DND-41 (cell line): ENCODE measurements at regions not wholly inside any gene's neighbourhood (a gene's known extent, or its start where the extent isn't known, plus 50 kb on each side); places are given as distances from the start of the nearest gene placed in this dataset.
A peak's percentile ranks its signal among the peaks of the same experiment; 100 is the strongest.

Source experiments
- ATAC-seq: fragments of 200-7000 bp; cut with Tn5 transposase; 3 replicates; pipeline ENCODE4 v1.9.1; 2021; ENCODE audit warnings: low read depth; ENCODE audit not compliant: insufficient read depth
- DNase-seq: peaks from one replicate; pipeline ENCODE4 v3.0.0-alpha.2; 2020
- H2AFZ ChIP-seq: 2 replicates; pipeline ENCODE4 v1.6.0; 2012; ENCODE audit warnings: low read depth, low read length
- H3K27ac ChIP-seq: 2 replicates; pipeline ENCODE4 v1.5.1; 2012; ENCODE audit warnings: low read length, inconsistent platforms
- H3K27me3 ChIP-seq: fragments of 200-600 bp; sonication (generic); 2 replicates; pipeline ENCODE4 v1.6.0; 2012; ENCODE audit warnings: low read length, mild to moderate bottlenecking, inconsistent platforms; ENCODE audit not compliant: insufficient read depth, poor library complexity
- H3K36me3 ChIP-seq: 2 replicates; pipeline ENCODE4 v1.5.1; 2012; ENCODE audit warnings: low read length, inconsistent platforms; ENCODE audit not compliant: insufficient read depth
- H3K4me1 ChIP-seq: 2 replicates; pipeline ENCODE4 v1.5.1; 2012; ENCODE audit warnings: mild to moderate bottlenecking, low read length; ENCODE audit not compliant: insufficient read depth
- H3K4me2 ChIP-seq: 2 replicates; pipeline ENCODE4 v1.6.0; 2012; ENCODE audit warnings: mild to moderate bottlenecking, moderate library complexity, low read length, inconsistent platforms; ENCODE audit not compliant: insufficient read depth
- H3K4me3 ChIP-seq, 2 experiments: fragments of 200-600 bp in 1 of 2; shearing (Covaris generic) in 1 of 2; 2 replicates each; pipeline ENCODE4 v1.5.1; 2012 to 2016; ENCODE audit warnings: inconsistent platforms in 2 of 2, low read length in 2 of 2, mild to moderate bottlenecking in 2 of 2, low read depth in 1 of 2, moderate library complexity in 1 of 2
- H3K79me2 ChIP-seq: 2 replicates; pipeline ENCODE4 v1.6.0; 2012; ENCODE audit warnings: low read length, inconsistent platforms; ENCODE audit not compliant: insufficient read depth
- H3K9ac ChIP-seq: 2 replicates; pipeline ENCODE4 v1.6.0; 2012; ENCODE audit warnings: low read depth, mild to moderate bottlenecking, inconsistent platforms, low read length, moderate library complexity
- H3K9me3 ChIP-seq: 2 replicates; pipeline ENCODE4 v1.5.1; 2012; ENCODE audit warnings: low read length, moderate library complexity, mild to moderate bottlenecking, inconsistent platforms; ENCODE audit not compliant: insufficient read depth, severe bottlenecking
- H4K20me1 ChIP-seq: 2 replicates; pipeline ENCODE4 v1.6.0; 2012; ENCODE audit warnings: low read length; ENCODE audit not compliant: insufficient read depth
- EZH2 ChIP-seq: IDR thresholded peaks from 3 replicates; pipeline ENCODE4 v1.6.1; 2012; ENCODE audit warnings: borderline replicate concordance, low read depth, mild to moderate bottlenecking, moderate library complexity, low read length, inconsistent platforms; ENCODE audit not compliant: severe bottlenecking
- TF ChIP-seq, protein P1 (sequence below): IDR thresholded peaks from 2 replicates; pipeline ENCODE4 v1.5.1; 2012; ENCODE audit warnings: borderline replicate concordance, low read length, moderate library complexity, mild to moderate bottlenecking; ENCODE audit not compliant: poor library complexity, severe bottlenecking; ENCODE audit errors: extremely low read depth

DNA sequence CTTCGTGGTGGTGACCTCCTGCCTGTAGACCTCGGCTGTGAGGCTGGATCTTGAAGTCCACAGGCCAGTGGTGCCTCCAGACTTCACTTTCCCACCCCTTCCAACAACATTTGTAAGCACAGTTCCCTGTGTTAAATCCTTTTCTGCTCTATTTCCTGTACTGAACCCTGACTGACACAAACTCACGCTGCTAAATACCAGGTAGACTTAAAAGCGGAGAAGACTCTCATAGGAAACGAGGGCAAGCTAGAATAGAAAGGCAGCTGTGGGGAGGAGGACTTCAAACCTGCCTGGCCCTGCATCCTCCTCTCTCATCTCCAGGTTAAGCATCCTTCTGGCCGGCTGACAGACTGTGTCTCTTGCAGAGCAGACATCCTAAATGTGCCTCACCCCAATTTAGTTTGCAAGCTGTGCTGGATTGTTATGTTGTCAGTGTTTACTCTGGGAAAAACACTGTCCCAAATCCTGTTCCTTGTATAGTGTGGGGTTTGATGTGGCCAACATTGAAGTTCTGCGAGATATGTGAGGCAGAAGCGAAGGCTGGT is 58.5 kb upstream of the LARS2 start:
- no peak overlapping the region for H3K4me2 ChIP-seq
- H2AFZ ChIP-seq, result peak overlapping the region; percentile 66
- no peaks in the 10 kb centered on the region for H3K27me3 ChIP-seq
- no peaks in the 10 kb centered on the region for H4K20me1 ChIP-seq
- H3K27ac ChIP-seq, result no peak overlapping the region
- peak; percentile 63 for ATAC-seq
- no peaks in the 10 kb centered on the region for H3K36me3 ChIP-seq
- no peak overlapping the region for H3K4me3 ChIP-seq
- no peak for DNase-seq
- no peaks in the 10 kb centered on the region for H3K9me3 ChIP-seq
- H3K79me2 ChIP-seq, result no peaks in the 10 kb centered on the region
- TF ChIP-seq, protein P1, sequence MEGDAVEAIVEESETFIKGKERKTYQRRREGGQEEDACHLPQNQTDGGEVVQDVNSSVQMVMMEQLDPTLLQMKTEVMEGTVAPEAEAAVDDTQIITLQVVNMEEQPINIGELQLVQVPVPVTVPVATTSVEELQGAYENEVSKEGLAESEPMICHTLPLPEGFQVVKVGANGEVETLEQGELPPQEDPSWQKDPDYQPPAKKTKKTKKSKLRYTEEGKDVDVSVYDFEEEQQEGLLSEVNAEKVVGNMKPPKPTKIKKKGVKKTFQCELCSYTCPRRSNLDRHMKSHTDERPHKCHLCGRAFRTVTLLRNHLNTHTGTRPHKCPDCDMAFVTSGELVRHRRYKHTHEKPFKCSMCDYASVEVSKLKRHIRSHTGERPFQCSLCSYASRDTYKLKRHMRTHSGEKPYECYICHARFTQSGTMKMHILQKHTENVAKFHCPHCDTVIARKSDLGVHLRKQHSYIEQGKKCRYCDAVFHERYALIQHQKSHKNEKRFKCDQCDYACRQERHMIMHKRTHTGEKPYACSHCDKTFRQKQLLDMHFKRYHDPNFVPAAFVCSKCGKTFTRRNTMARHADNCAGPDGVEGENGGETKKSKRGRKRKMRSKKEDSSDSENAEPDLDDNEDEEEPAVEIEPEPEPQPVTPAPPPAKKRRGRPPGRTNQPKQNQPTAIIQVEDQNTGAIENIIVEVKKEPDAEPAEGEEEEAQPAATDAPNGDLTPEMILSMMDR, result no peak
- TF ChIP-seq EZH2, result no peak
- H3K9ac ChIP-seq, result no peak overlapping the region
- H3K4me1 ChIP-seq, result peaks cover 10% of the 10 kb centered on the region

DNA sequence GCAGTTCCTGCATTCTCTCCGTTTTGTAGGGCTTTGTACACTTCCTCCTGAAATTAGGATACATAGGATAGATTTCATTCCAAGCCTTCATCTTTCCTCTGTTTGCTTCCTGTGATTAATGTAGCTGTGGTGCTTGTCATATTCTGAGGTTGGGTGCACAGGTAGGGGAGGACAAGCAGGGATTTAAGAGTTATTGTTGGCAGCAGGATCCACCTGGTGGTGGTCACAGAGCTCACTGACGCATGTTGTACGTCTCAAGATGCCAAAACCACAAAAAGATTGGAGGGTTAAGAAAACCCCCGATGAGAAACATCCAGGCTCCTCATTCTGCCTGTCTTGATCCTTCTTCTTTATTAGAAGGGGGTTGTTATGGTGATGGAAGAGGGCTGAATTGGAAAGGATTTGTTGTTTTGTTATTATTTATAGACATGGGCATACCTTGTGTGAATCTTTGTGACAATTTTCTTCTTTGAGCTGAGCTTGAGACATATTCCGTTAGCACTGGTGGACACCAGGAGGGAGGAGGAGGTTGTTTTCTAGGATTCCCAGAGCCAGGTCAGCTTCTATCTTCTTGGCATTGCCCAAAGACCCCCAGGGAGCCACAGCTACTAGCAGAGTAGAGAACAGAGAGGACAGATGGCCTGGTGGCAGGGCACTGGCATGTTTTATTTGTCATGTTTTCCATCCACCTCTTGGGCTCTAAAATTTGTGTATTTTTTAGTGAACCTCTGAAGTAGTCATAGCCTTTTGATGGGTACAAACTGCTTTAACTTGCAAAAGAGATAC is 57.7 kb upstream of the LARS2 start:
- Histone ChIP-seq H3K36me3 (no peaks in the 10 kb centered on the region), H2AFZ (no peak overlapping the region), H3K27me3 (no peaks in the 10 kb centered on the region), H4K20me1 (no peaks in the 10 kb centered on the region), H3K9ac (no peak overlapping the region), H3K4me1 (peaks cover 10% of the 10 kb centered on the region), H3K9me3 (no peaks in the 10 kb centered on the region), H3K27ac (no peak overlapping the region), H3K4me2 (no peak overlapping the region), H3K4me3 (no peak overlapping the region), H3K79me2 (no peaks in the 10 kb centered on the region)
- TF ChIP-seq EZH2, result no peak
- TF ChIP-seq, protein P1, result peak; percentile 19
- peak; percentile 58 for ATAC-seq
- DNase-seq, result peak; percentile 26

DNA sequence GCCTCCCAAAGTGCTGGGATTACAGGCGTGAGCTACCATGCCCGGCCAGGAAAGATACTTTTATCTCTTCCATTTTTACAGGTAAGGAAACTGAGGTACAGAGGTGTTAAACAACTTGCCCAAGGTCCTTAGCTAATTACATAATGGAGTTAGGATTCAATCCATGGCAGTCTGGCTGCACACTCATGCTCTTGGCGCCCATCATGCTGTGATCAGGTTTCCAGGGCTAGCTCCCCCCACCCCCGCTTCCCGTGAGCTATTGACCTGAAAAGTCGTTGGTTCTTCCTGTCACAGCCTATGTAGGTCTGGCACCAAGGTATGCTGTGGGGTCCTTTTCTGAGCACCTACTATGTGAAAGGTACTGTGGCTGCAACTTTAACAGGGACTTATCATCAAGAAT is 55.9 kb upstream of the LARS2 start:
- Histone ChIP-seq H3K9ac (no peak overlapping the region), H3K27me3 (no peaks in the 10 kb centered on the region), H2AFZ (no peak overlapping the region), H3K36me3 (no peaks in the 10 kb centered on the region), H4K20me1 (no peaks in the 10 kb centered on the region), H3K9me3 (no peaks in the 10 kb centered on the region), H3K27ac (no peak overlapping the region), H3K4me3 (no peak overlapping the region), H3K4me1 (peaks cover 10% of the 10 kb centered on the region), H3K79me2 (no peaks in the 10 kb centered on the region), H3K4me2 (no peak overlapping the region)
- TF ChIP-seq, protein P1, result no peak
- no peak for TF ChIP-seq EZH2
- DNase-seq (no peak), ATAC-seq (no peak)
